Ovary (tissue), 3 donors: ENCODE measurements at regions not wholly inside any gene's neighbourhood (a gene's known extent, or its start where the extent isn't known, plus 50 kb on each side); places are given as distances from the start of the nearest gene placed in this dataset.

ENCODE experiments used
- EP300 ChIP-seq: sonication (generic); formaldehyde crosslinking; IDR thresholded peaks from one replicate; pipeline ENCODE4 v1.6.1; 2017; ENCODE audit warnings: antibody characterized with exemption
- POLR2A ChIP-seq: fragments of 450-650 bp; IDR thresholded peaks from one replicate; pipeline ENCODE4 v1.6.1; 2017; ENCODE audit warnings: antibody characterized with exemption, mild to moderate bottlenecking, moderate library complexity
- TF ChIP-seq, protein P1 (sequence below), 3 donors: fragments of 450-650 bp in 2 of 3; fragments of 200-600 bp in 1 of 3; IDR thresholded peaks; one replicate each; pipeline versions ENCODE4 v1.5.1 to v1.8.0; 2016 to 2022; ENCODE audit warnings: antibody characterized with exemption in 3 of 3, mild to moderate bottlenecking in 1 of 3
- donor health status: DM: no; HTN: no; CAD: no.

DNA sequence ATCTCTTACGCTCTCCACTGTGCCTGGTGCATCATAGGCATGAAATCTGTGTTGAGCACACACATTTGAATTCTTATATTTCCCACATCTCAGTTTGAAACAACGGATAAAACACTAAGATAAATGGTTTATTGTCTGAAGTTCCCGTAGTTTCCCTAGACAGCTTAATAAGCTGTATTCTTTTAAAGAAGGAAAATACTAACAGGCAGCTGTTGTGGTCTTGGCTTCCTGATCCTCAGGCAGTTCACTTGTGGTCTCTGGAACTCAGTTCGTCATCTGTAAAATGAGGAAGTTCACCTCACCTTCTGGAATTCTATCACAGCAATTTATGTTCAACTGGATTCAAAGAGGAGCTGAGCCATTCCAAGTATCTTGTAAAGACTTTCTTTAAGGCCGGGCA is 1805.6 kb upstream of the TENM3 start:
- TF ChIP-seq, protein P1, sequence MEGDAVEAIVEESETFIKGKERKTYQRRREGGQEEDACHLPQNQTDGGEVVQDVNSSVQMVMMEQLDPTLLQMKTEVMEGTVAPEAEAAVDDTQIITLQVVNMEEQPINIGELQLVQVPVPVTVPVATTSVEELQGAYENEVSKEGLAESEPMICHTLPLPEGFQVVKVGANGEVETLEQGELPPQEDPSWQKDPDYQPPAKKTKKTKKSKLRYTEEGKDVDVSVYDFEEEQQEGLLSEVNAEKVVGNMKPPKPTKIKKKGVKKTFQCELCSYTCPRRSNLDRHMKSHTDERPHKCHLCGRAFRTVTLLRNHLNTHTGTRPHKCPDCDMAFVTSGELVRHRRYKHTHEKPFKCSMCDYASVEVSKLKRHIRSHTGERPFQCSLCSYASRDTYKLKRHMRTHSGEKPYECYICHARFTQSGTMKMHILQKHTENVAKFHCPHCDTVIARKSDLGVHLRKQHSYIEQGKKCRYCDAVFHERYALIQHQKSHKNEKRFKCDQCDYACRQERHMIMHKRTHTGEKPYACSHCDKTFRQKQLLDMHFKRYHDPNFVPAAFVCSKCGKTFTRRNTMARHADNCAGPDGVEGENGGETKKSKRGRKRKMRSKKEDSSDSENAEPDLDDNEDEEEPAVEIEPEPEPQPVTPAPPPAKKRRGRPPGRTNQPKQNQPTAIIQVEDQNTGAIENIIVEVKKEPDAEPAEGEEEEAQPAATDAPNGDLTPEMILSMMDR (IDR thresholded peaks at IDR 0.05), result no peak
- TF ChIP-seq EP300 (no peak), POLR2A (no peak)
